ENCODE measurements at regions not wholly inside any gene's neighbourhood (a gene's known extent, or its start where the extent isn't known, plus 50 kb on each side); places are given as distances from the start of the nearest gene placed in this dataset.

DNA sequence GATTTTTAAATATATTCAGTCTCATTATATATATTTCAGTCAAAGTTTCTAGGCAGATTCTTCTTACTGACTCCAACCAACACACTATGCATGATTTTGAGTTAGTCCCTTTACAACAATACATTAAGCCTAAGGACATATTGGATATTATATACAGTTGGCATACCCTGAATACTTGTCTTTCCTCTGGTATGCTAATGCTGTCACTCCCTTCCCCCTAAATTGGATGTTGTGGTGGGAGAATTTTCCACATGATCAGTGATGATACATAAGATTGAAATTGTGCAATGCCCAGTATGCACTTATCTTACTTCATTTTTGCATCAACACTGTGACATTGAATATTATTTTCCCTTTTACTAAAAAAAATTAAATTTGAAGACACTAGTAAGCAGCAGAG, 935.2 kb downstream of the PCDH7 start:
- Histone ChIP-seq H3K27me3 (ENCODE audit: insufficient read depth, low read length, poor library complexity, severe bottlenecking) (no peaks in the 10 kb centered on the region), H3K4me1 (ENCODE audit: insufficient read depth, low read length, poor library complexity, severe bottlenecking) (no peaks in the 10 kb centered on the region), H3F3A (ENCODE audit: low read depth) (no peaks in the 10 kb centered on the region), H3K9me3 (ENCODE audit: insufficient read depth, low read depth, low read length) (no peaks in the 10 kb centered on the region), H3K4me3 (ENCODE audit: low read length, poor library complexity, severe bottlenecking) (no peak overlapping the region), H2AFZ (ENCODE audit: low read length) (no peak overlapping the region), H4K20me1 (ENCODE audit: insufficient read depth, low read length, poor library complexity, severe bottlenecking) (no peaks in the 10 kb centered on the region), H3K79me2 (ENCODE audit: insufficient read depth, low read length) (no peaks in the 10 kb centered on the region), H3K36me3 (ENCODE audit: insufficient read depth, low read length) (no peaks in the 10 kb centered on the region), H3K4me2 (ENCODE audit: low read depth, low read length, poor library complexity, severe bottlenecking) (no peak overlapping the region), H3K9me2 (replicated peaks; ENCODE audit: low read depth, low read length) (no peaks in the 10 kb centered on the region), H3K9ac (ENCODE audit: low read depth, low read length, poor library complexity, severe bottlenecking) (no peak overlapping the region)
- TF ChIP-seq EZH2phosphoT487 (IDR thresholded peaks at IDR 0.05; ENCODE audit: borderline replicate concordance) = no peak
- TF ChIP-seq, protein P1, sequence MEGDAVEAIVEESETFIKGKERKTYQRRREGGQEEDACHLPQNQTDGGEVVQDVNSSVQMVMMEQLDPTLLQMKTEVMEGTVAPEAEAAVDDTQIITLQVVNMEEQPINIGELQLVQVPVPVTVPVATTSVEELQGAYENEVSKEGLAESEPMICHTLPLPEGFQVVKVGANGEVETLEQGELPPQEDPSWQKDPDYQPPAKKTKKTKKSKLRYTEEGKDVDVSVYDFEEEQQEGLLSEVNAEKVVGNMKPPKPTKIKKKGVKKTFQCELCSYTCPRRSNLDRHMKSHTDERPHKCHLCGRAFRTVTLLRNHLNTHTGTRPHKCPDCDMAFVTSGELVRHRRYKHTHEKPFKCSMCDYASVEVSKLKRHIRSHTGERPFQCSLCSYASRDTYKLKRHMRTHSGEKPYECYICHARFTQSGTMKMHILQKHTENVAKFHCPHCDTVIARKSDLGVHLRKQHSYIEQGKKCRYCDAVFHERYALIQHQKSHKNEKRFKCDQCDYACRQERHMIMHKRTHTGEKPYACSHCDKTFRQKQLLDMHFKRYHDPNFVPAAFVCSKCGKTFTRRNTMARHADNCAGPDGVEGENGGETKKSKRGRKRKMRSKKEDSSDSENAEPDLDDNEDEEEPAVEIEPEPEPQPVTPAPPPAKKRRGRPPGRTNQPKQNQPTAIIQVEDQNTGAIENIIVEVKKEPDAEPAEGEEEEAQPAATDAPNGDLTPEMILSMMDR (conservative IDR thresholded peaks at IDR 0.05; ENCODE audit: low read length) = no peak

DNA sequence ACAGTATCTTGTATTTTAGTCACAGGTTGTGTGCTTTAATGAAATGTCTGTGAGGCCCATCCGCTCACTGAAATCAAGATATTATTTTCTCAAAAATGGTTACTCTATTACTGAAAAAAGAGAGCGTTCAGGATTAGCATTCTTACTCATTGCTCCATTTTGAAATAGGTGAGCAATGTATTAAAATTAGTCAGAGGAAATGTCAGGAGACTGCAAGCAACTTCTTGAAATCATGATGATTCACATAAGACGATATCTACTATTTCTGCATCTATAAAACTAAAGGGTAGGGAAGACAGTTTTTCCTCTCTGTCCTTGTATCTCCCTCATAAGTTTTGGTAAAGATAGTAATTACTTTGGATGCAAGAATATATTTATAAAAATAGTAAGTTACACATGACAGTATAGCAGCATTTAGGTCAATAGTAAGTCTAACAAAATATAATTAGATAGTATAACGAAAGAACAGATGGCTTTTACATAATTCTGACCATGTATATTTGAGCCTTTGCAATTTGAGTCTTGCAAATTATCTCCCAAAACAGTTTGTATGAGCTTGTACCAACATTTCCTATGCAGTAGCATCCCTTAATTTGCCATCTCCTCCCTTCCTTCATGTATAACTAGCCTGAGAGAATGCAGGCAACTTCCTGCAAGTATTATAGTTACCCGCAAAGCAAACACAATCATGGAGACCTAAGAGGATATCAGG, 937.8 kb downstream of the PCDH7 start:
- Histone ChIP-seq H3K36me3 (ENCODE audit: insufficient read depth, low read length) (no peaks in the 10 kb centered on the region), H3K27me3 (ENCODE audit: insufficient read depth, low read length, poor library complexity, severe bottlenecking) (no peaks in the 10 kb centered on the region), H3K4me2 (ENCODE audit: low read depth, low read length, poor library complexity, severe bottlenecking) (no peak overlapping the region), H3K4me3 (ENCODE audit: low read length, poor library complexity, severe bottlenecking) (no peak overlapping the region), H4K20me1 (ENCODE audit: insufficient read depth, low read length, poor library complexity, severe bottlenecking) (no peaks in the 10 kb centered on the region), H3K79me2 (ENCODE audit: insufficient read depth, low read length) (no peaks in the 10 kb centered on the region), H3K9me3 (ENCODE audit: insufficient read depth, low read depth, low read length) (no peaks in the 10 kb centered on the region), H3F3A (ENCODE audit: low read depth) (no peaks in the 10 kb centered on the region), H3K9me2 (replicated peaks; ENCODE audit: low read depth, low read length) (no peaks in the 10 kb centered on the region), H3K9ac (ENCODE audit: low read depth, low read length, poor library complexity, severe bottlenecking) (no peak overlapping the region), H2AFZ (ENCODE audit: low read length) (no peak overlapping the region), H3K4me1 (ENCODE audit: insufficient read depth, low read length, poor library complexity, severe bottlenecking) (no peaks in the 10 kb centered on the region)
- TF ChIP-seq, protein P1 (conservative IDR thresholded peaks at IDR 0.05; ENCODE audit: low read length) = no peak
- no peak for TF ChIP-seq EZH2phosphoT487 (IDR thresholded peaks at IDR 0.05; ENCODE audit: borderline replicate concordance)

DNA sequence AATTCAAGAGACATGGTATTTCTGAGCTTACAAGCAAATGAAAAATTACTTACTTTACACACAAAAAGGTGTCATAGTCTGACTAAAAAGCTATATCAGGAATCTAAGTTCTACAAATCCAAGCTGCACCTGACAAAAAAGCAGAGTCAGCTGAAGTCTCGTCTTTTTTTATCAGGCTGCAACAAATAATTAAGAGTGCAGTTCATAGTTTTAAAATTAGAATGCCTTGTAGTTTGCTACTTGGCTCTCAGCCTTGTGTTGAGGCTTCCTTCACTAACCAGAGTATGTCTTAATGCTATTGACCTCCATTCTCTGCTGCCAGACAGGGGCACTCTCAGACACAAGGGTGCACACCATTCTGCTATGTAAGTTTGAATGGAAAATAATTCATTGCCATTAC, 940.7 kb downstream of the PCDH7 start:
- no peaks in the 10 kb centered on the region for H4K20me1 ChIP-seq (ENCODE audit: insufficient read depth, low read length, poor library complexity, severe bottlenecking)
- no peaks in the 10 kb centered on the region for H3K36me3 ChIP-seq (ENCODE audit: insufficient read depth, low read length)
- no peaks in the 10 kb centered on the region for H3K4me1 ChIP-seq (ENCODE audit: insufficient read depth, low read length, poor library complexity, severe bottlenecking)
- no peak overlapping the region for H2AFZ ChIP-seq (ENCODE audit: low read length)
- no peaks in the 10 kb centered on the region for H3K9me2 ChIP-seq (replicated peaks; ENCODE audit: low read depth, low read length)
- H3K27me3 ChIP-seq (ENCODE audit: insufficient read depth, low read length, poor library complexity, severe bottlenecking) = no peaks in the 10 kb centered on the region
- H3K4me2 ChIP-seq (ENCODE audit: low read depth, low read length, poor library complexity, severe bottlenecking) = no peak overlapping the region
- no peak overlapping the region for H3K9ac ChIP-seq (ENCODE audit: low read depth, low read length, poor library complexity, severe bottlenecking)
- no peak overlapping the region for H3K4me3 ChIP-seq (ENCODE audit: low read length, poor library complexity, severe bottlenecking)
- no peaks in the 10 kb centered on the region for H3K79me2 ChIP-seq (ENCODE audit: insufficient read depth, low read length)
- no peaks in the 10 kb centered on the region for H3F3A ChIP-seq (ENCODE audit: low read depth)
- TF ChIP-seq, protein P1 (conservative IDR thresholded peaks at IDR 0.05; ENCODE audit: low read length) = no peak
- TF ChIP-seq EZH2phosphoT487 (IDR thresholded peaks at IDR 0.05; ENCODE audit: borderline replicate concordance) = no peak
- H3K9me3 ChIP-seq (ENCODE audit: insufficient read depth, low read depth, low read length) = no peaks in the 10 kb centered on the region

All from Loucy (cell line).